Suppressor macrophage treated with lipopolysaccharide for 4 hours (primary cell): ENCODE measurements at regions not wholly inside any gene's neighbourhood (a gene's known extent, or its start where the extent isn't known, plus 50 kb on each side); places are given as distances from the start of the nearest gene placed in this dataset.

Experiments
- DNase-seq: peaks from one replicate; pipeline ENCODE4 v3.0.0-alpha.2; 2020

- no peak for DNase-seq
Observed at GRCh38 chr20:58162986-58163385, 65.5 kb downstream of the ANKRD60 start.

GRCh38 chr20:58161192-58161591, 67.3 kb downstream of the ANKRD60 start:
- DNase-seq, result no peak

- DNase-seq, result no peak
Observed at GRCh38 chr20:58160451-58161061, 67.9 kb downstream of the ANKRD60 start.

GRCh38 chr20:58155148-58155925, 73.1 kb downstream of the ANKRD60 start:
- no peak for DNase-seq

GRCh38 chr20:58154113-58154512, 74.3 kb downstream of the ANKRD60 start:
- DNase-seq, result no peak

GRCh38 chr20:58153121-58153520, 75.3 kb downstream of the ANKRD60 start:
- no peak for DNase-seq

GRCh38 chr20:58150772-58151171, 77.7 kb downstream of the ANKRD60 start:
- no peak for DNase-seq

- DNase-seq, result no peak
Observed at GRCh38 chr20:58149437-58150091, 78.9 kb downstream of the ANKRD60 start.

- DNase-seq, result no peak
Observed at GRCh38 chr20:58148891-58149290, 79.6 kb downstream of the ANKRD60 start.

- DNase-seq, result no peak
Observed at GRCh38 chr20:58147628-58148370, 80.7 kb downstream of the ANKRD60 start.

GRCh38 chr20:58146746-58147140, 81.7 kb downstream of the ANKRD60 start:
- DNase-seq, result no peak

GRCh38 chr20:58146081-58146745, 82.2 kb downstream of the ANKRD60 start:
- no peak for DNase-seq

- DNase-seq, result no peak
Observed at GRCh38 chr20:58145506-58146080, 82.9 kb downstream of the ANKRD60 start.

GRCh38 chr20:58144096-58144495, 84.4 kb downstream of the ANKRD60 start:
- DNase-seq, result no peak

GRCh38 chr20:58143531-58143930, 84.9 kb downstream of the ANKRD60 start:
- DNase-seq, result no peak

GRCh38 chr20:58142843-58143185, 85.6 kb downstream of the ANKRD60 start:
- no peak for DNase-seq

GRCh38 chr20:58141971-58142842, 86.2 kb downstream of the ANKRD60 start:
- no peak for DNase-seq

GRCh38 chr20:58141496-58141895, 87.0 kb downstream of the ANKRD60 start:
- DNase-seq, result no peak

- DNase-seq, result no peak
Observed at GRCh38 chr20:58140787-58141425, 87.5 kb downstream of the ANKRD60 start.

GRCh38 chr20:58139849-58140786, 88.3 kb downstream of the ANKRD60 start:
- DNase-seq, result no peak
